Testis (tissue), 2 donors: ENCODE measurements at regions not wholly inside any gene's neighbourhood (a gene's known extent, or its start where the extent isn't known, plus 50 kb on each side); places are given as distances from the start of the nearest gene placed in this dataset.

Source experiments
- DNase-seq: peaks from one replicate; pipeline ENCODE4 v3.0.0-alpha.2; 2019
- H3K27ac ChIP-seq, 2 donors: fragments of 200-600 bp; sonication (generic); one replicate each; pipeline ENCODE4 v1.5.1; 2019
- H3K27me3 ChIP-seq: fragments of 200-600 bp; sonication (generic); one replicate; pipeline ENCODE4 v1.5.1; 2019
- H3K36me3 ChIP-seq: fragments of 200-600 bp; sonication (generic); one replicate; pipeline ENCODE4 v1.5.1; 2017; ENCODE audit warnings: low read depth; ENCODE audit errors: missing control alignments
- H3K4me1 ChIP-seq: fragments of 200-600 bp; sonication (generic); one replicate; pipeline ENCODE4 v1.5.1; 2019
- H3K4me3 ChIP-seq, 2 donors: fragments of 200-600 bp; sonication (generic); one replicate each; pipeline ENCODE4 v1.5.1; 2017 to 2019
- H3K9me3 ChIP-seq: fragments of 200-600 bp; sonication (generic); one replicate; pipeline ENCODE4 v1.5.1; 2017
- POLR2A ChIP-seq: fragments of 450-650 bp; IDR thresholded peaks from one replicate; pipeline ENCODE4 v1.6.1; 2017; ENCODE audit warnings: antibody characterized with exemption, mild to moderate bottlenecking, moderate library complexity
- WGBS, 2 donors: methylation state at CpG; one replicate each; pipeline ENCODE4 v1.1.5; 2018; 5-methylcytosine and 5-hydroxymethylcytosine counted together
- intact Hi-C: fragments of 100-400 bp; cut with DNase I; formaldehyde crosslinking; loops from one replicate; pipeline ENCODE4 v1.15.1; 2023; ENCODE audit warnings: low total_unique reads
- TF ChIP-seq, protein P1 (sequence below), 3 experiments: fragments of 450-650 bp in 2 of 3; fragments of 200-600 bp in 1 of 3; sonication (generic) in 1 of 3; IDR thresholded peaks; one replicate each; pipeline ENCODE4 v1.5.1; 2016 to 2019; ENCODE audit warnings: antibody characterized with exemption in 3 of 3, mild to moderate bottlenecking in 2 of 3, moderate library complexity in 1 of 3

DNA sequence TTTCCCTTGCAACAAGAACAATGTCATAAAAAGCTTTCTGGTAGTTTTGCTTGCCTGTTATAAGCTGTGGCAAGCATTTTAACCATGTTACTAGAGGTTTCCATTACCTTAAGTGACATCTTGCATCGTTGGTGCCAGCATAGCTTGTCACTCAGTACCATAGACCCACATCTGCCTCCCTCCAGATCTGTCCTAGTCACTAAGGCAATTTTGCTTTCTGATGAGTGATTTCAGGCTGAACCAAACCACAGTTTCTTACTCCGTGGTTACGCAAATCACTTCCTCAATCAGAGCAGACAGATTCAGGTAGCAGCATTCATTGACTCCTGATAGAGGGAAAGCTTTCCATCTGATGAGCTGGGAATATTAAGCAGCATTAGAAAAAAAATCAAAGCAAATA lies 1057.5 kb upstream of the FAM98A start:
- Histone ChIP-seq H3K4me3 (no peak overlapping the region), H3K36me3 (no peaks in the 10 kb centered on the region), H3K27ac (no peak overlapping the region), H3K9me3 (no peaks in the 10 kb centered on the region), H3K4me1 (no peaks in the 10 kb centered on the region), H3K27me3 (no peaks in the 10 kb centered on the region)
- TF ChIP-seq, protein P1, sequence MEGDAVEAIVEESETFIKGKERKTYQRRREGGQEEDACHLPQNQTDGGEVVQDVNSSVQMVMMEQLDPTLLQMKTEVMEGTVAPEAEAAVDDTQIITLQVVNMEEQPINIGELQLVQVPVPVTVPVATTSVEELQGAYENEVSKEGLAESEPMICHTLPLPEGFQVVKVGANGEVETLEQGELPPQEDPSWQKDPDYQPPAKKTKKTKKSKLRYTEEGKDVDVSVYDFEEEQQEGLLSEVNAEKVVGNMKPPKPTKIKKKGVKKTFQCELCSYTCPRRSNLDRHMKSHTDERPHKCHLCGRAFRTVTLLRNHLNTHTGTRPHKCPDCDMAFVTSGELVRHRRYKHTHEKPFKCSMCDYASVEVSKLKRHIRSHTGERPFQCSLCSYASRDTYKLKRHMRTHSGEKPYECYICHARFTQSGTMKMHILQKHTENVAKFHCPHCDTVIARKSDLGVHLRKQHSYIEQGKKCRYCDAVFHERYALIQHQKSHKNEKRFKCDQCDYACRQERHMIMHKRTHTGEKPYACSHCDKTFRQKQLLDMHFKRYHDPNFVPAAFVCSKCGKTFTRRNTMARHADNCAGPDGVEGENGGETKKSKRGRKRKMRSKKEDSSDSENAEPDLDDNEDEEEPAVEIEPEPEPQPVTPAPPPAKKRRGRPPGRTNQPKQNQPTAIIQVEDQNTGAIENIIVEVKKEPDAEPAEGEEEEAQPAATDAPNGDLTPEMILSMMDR (IDR thresholded peaks at IDR 0.05) = no peak
- TF ChIP-seq POLR2A = no peak
- 57 to 75% methylated on average over 3 of the region's 3 CpGs for WGBS, 2 donors
- no peak for DNase-seq
- intact Hi-C loops = no loop called here

GRCh38 chr2:34652636-34653035 lies 1053.5 kb upstream of the FAM98A start:
- DNase-seq = peak; percentile 25
- no peaks in the 10 kb centered on the region for H3K36me3 ChIP-seq
- intact Hi-C loops = no loop called here
- H3K9me3 ChIP-seq = no peaks in the 10 kb centered on the region
- no peaks in the 10 kb centered on the region for H3K27me3 ChIP-seq
- WGBS, 2 donors = 61 to 66% methylated on average over 1 of the region's 1 CpG
- H3K4me3 ChIP-seq = no peak overlapping the region
- no peak overlapping the region for H3K27ac ChIP-seq
- TF ChIP-seq, protein P1 (IDR thresholded peaks at IDR 0.05) = no peak
- no peak for TF ChIP-seq POLR2A
- no peaks in the 10 kb centered on the region for H3K4me1 ChIP-seq

DNA sequence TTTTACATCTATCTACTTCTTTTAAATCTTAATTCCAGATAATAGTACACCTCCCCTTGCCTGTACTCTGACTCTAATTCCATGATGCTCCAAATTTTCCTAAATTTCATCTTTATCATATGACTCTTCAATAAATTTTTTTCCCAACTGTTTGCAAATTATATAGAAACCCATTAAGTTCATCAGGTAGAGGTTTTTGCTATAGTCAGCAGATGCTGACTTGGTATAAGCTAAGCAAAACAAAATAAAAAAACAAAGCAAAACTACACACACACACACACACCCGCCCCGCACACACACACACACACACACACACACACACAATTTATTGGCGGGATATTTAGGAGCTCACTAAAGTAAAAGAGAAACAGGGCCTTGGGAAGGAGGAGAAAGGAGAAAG lies 1047.8 kb upstream of the FAM98A start:
- TF ChIP-seq POLR2A = no peak
- TF ChIP-seq, protein P1 (IDR thresholded peaks at IDR 0.05) = no peak
- WGBS, 2 donors = 87 to 88% methylated on average over 3 of the region's 3 CpGs
- H3K4me3 ChIP-seq = no peak overlapping the region

GRCh38 chr2:34632327-34632726 lies 1033.2 kb upstream of the FAM98A start:
- no peak for DNase-seq
- no peak for TF ChIP-seq POLR2A
- TF ChIP-seq, protein P1 (IDR thresholded peaks at IDR 0.05) = no peak
- intact Hi-C loops = no loop called here
- Histone ChIP-seq H3K36me3 (no peaks in the 10 kb centered on the region), H3K4me1 (no peaks in the 10 kb centered on the region), H3K27me3 (no peaks in the 10 kb centered on the region), H3K9me3 (no peaks in the 10 kb centered on the region), H3K27ac (no peak overlapping the region), H3K4me3 (no peak overlapping the region)
- WGBS, 2 donors = 93 to 97% methylated on average over 1 of the region's 1 CpG

More for the DNA sequence above, 1047.8 kb upstream of the FAM98A start:
- intact Hi-C loops = no loop called here
- no peaks in the 10 kb centered on the region for H3K4me1 ChIP-seq
- H3K9me3 ChIP-seq = no peaks in the 10 kb centered on the region
- no peaks in the 10 kb centered on the region for H3K36me3 ChIP-seq
- H3K27ac ChIP-seq = no peak overlapping the region
- H3K27me3 ChIP-seq = no peaks in the 10 kb centered on the region
- no peak for DNase-seq

DNA sequence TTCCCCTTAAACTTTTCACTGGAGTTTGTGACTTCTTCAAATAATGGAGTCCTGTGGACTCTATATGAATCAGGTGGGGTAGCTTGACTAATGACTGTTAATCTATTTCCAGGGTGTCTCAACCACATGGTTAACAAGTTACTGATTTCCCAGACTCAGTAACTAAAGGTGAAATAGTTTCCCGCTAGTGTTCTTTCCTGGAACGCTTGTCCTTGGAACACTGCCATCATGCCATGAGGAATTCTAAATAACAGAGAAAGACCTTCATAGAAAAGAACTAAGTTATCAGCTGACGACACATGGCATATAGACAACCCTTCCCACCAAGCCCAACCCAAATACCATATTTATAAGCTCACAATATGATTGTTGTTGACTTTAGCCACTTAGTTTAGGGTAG lies 1027.9 kb upstream of the FAM98A start:
- no peaks in the 10 kb centered on the region for H3K36me3 ChIP-seq
- TF ChIP-seq, protein P1 (IDR thresholded peaks at IDR 0.05) = no peak
- TF ChIP-seq POLR2A = no peak
- WGBS, 2 donors = 24 to 32% methylated on average over 3 of the region's 3 CpGs
- H3K4me1 ChIP-seq = no peaks in the 10 kb centered on the region
- intact Hi-C loops = no loop called here
- no peak for DNase-seq
- H3K27me3 ChIP-seq = no peaks in the 10 kb centered on the region
- H3K27ac ChIP-seq = no peak overlapping the region
- H3K9me3 ChIP-seq = no peaks in the 10 kb centered on the region
- no peak overlapping the region for H3K4me3 ChIP-seq
